Fibroblast of gingiva (primary cell): ENCODE measurements at regions not wholly inside any gene's neighbourhood (a gene's known extent, or its start where the extent isn't known, plus 50 kb on each side); places are given as distances from the start of the nearest gene placed in this dataset.

Experiments used
- DNase-seq: peaks from one replicate; pipeline ENCODE4 v3.0.0-alpha.2; 2011; ENCODE audit warnings: low read depth

DNA sequence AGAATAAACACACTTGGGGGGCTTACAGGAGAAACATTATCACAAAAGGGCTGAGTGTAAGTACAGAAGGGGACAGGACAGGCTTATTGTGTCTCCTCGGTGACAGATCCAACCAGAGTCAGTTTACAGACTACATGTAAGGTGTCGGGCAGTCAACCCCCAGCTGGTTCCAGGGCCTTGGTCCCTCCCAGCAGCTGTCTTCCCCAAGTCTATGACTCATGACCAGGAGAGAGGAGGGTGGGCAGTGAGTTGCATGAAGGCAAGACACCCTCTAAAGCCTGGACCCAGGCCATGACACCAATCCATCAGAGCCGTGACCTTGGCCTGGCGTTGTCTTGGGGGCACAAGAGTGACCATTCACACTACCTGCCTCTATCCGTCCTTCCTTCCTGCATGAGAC lies 276.2 kb upstream of the CCL2 start:
- DNase-seq: no peak

DNA sequence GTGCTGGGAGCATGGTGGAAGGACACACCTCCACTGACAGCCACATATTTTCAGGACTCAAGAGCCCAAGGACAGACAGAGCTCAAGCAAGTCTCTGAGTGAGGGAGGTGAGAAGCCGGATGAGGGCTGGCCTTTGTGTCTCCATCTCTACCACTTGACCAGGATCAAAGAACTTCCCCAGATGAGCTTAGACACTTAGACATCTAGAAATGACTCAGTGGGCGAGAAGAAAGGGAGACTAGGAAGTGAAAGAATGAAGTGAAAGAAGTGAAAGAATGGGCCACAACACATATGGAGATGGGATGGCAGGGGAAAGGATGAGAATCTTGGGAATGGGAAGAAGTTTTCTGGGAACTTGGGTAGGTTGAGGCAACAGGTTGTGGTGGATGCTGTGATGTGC lies 274.9 kb upstream of the CCL2 start:
- DNase-seq: no peak

DNA sequence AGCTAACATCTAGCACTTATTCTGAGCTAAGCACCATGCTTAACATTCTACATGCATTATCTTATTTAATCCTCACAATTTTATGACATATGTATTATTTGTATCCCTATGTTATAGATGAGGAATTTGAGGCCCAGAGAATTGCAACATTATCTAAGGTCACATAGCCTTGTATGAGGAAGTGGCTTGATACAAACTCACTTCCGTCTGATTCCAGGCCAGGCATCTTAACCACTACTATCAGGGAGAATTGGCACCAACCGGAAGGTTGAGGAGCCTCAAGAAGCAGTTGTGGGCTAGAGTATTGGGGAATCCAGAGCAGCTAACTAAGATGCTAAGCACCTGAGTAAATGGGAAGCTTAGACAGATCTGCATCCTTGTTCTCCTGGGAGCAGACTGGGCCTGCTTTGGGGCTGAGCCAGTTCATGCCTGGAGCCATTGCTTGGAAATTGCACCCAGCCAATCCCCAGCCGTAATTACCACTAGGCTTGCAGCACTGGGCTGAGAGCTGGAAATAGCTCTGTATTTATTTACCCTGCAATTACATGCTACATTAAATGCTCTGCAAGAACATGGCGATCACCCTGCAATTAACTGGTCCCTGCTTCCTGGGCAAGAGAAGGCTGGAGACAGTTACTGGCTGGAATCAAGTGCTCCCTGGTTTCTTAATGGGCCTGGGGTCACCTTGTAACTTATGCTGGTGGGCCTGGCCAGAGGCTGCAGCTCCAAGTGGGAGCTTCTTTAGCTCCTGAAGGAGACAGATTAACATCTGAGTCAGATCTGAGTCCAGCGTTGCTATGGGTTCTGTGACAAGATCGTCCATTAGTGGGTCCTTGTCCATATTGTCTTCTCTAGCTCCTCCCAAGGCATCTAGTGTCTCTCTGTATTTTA lies 273.1 kb upstream of the CCL2 start:
- no peak for DNase-seq

DNA sequence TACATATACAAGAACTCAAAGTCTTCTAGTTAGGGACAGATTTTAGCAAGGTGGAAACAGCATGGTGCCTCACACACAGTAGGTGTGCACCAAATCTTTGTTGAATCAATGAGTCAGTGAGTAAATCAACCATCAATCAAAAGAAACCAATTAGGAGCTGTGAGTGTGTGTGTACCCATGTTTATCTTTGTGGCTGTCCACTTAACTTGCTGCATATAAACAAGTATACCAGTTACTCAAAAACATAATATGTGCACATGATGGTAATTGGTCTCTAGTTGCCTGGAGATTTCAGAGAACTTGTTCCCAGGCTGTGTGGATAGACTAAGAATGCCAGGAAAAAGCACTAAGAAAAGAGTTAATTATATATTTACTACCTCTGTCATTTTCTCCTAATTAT lies 272.2 kb upstream of the CCL2 start:
- no peak for DNase-seq

DNA sequence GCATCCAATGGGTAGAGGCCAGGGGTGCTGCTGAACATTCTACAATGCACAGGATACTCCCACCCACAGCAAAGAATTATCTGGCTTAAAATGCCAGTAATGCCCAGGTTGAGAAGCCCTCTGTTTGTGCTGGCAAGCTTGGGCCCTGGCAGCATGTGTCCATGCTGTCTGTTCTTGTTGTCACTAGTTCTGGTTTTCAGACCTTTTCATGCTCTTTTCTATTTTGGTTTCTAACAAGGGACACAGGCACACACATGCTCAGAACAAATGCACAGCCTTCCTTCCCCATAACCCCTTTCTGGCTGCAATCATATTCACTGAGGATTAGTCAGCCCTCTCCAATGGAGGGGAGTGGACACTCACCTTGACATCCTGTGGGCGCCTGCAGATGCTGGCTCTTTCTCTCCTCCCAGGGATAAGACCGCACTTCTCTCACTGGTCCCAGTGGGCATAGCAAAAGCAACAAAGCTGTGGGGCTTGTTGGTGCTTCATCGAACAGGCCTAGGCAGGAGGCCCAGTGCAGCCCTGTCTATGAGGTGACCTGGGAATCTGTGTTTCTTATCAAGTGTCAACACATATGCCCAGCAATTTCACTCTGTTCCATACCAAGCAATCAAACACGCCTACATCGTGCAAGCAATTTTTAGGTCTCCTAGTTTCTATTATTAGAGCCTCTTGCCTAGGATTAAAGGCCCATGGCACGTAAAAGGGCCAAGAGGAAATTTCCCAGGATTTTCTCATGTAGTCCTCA lies 271.1 kb upstream of the CCL2 start:
- no peak for DNase-seq

DNA sequence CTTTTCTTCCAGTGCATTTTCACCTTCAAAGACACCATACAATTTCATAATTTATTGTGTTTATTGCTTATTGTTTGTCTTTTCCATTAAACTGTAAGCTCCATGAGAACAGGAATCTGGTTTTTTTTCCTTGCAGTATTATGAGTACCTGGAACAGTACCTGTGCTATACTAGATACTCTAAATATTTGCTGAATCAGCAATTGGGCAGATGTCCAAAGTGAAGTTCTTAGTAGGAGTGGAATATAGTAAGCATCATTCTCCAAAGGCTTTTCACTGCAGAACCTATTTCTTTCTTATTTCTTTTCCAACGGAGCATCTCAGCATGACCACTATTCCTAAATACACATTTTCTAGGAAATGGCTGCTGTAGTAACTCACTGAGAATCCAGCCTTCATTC lies 269.0 kb upstream of the CCL2 start:
- DNase-seq: no peak

DNA sequence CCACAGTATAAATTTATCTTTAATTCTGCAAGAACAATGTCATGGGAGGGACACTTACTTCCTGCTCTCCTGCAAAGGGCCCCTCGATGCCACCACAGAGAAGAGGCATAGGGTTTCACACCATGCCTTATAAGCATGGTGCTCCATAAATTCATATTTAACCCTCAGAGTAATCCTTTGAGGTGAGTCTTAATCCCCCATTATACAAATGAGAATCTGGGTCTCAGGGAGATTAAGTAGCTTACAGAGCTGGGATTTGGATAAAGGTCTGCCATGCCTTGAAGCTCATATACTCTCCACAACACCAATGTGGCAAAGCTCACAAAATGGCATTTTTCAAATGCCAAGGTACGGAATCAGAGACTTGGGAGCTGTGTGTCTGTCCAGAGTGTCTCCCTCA lies 268.5 kb upstream of the CCL2 start:
- DNase-seq: no peak

DNA sequence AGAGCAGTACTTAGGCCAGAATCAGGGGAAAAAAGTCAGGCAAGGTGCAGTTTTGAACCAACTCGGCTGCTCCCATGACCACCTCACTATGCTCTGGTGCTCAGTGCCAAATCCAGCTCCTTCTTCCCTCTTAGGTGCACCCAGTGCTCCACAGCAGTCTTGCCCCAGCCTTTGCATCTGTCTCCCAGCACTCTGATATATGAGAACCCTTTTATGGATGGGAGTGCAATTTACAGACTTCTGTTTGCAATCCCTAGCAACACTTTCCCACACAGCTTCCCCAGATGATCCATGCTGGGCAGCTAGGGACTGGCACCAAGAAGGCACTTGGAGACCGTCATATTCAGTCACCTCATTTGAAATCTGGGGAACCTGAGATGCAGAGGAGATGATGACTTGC lies 267.9 kb upstream of the CCL2 start:
- no peak for DNase-seq

DNA sequence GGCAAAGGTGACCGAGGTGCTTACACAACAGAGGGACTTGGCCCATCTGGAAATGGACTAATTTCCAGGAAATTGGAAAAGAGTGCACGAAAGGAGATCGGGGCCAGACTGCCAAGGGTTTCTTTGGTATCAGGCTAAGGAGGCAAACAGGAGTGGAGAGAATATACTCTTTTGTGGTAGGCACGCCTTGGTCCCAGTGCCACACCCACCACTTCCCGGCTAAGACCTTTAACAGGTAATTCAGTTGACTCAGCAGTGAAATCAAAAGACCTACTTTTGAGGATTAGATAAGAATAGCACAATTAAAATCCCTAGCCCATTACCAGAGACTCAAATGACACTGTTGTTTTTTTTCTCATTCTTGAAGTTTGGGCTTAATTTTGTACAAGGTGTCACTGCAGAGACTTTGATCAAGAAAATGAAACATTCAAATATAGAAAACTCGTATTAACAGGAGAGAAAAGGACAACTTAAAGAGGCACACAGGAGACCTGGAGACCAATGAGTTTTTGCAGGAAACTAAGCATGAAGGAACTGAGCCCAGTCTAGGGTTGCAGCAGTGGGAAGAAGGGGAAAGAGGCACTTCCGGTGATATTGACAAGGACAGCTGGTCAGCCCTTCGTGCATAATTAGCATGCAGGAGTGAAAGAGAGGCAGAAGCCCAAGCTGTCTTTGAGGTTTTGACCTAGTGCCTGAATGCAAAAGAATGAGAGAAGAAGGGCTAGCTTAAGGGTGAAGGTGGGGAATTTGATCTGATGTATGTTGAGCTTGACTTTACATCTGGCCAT lies 265.5 kb upstream of the CCL2 start:
- no peak for DNase-seq

DNA sequence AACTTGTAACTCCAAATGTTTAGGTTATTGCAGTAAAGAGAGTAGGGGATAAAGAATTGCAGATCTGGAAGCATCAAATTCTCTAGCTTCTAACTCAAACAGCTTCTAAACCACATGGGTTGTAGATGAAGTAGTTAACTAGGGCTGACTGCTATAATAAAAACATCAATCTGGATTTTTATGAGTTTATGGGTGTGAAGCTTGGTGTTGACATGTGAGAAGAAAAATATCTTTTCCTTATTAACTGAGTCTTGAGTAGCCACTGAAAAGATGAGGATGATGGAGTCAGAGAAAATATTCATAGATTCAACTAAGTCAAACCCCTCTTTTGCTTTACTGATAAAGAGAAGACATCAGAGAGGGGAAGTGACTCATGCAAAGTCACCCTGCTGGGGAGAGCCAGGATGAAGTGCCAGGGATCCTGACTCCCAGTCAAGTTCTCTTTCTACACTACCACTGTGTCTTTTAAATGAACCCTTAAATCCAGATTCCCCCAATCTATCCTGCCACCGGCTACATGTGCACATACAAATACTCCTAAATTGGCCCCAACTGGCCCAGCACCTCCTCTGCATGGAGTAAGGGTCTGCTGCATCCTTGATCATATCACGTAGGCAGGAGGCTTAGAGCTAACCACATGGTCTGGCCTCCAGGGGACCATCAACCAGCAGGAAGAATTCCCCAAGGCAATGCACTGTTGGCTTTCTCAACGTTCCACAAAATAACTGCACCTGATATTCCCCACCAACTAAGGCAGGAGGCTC lies 264.0 kb upstream of the CCL2 start:
- no peak for DNase-seq

DNA sequence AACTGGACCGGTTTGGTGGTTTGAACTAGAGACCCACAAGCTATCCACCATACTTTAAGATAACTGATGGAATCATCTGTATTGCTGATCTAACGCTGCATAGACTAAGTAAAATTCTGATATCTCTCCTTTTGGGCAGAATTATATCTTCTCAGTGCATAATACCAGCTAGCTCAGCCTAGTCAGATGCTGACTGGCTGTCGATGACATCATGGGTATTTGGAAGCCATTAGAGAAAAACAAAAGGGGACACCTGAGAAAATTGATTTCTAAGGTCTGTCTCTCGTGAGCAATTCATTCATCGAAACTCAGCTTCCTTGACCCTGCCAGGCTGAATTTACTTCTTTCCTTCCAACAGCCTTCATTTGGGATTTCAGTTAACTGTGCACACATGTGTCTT lies 263.0 kb upstream of the CCL2 start:
- DNase-seq: no peak

DNA sequence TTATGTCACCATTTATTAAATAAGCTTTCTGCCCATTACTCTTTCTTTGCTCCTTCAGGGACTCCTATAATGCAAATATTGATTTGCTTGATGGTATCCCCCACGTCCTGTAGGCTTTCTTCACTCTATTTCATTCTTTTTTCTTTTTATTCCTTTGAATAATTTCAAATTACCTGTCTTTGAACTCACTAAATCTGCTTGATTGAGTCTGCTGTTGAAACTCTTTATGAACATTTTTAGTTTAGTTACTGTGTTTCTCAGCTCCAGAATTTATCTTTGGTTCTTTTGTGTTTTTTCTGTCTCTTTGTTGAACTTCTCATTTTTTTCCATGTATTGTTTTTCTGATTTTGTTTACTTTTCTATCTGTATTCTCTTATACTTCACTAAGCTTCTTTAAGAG lies 254.4 kb upstream of the CCL2 start:
- DNase-seq: no peak

DNA sequence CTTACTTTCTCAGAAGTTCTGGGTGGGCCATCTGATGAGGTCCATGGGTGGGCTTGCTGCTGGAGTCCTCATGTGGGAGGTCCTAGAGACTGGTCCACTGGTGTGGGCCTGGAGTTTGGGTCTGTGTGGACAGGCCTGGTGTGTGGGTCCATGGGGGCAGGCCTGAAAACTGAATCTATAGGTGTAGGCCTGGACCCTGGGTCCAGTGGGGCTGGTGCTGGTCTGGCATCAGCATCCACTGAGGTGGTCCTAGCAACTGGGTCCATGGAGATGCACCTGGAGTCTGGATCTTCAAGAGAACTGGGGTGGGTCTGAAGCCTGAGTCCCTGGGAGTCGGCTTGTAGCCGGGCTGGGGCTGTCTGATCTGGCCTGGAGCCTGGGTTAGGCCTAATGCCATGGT lies 253.8 kb upstream of the CCL2 start:
- no peak for DNase-seq

DNA sequence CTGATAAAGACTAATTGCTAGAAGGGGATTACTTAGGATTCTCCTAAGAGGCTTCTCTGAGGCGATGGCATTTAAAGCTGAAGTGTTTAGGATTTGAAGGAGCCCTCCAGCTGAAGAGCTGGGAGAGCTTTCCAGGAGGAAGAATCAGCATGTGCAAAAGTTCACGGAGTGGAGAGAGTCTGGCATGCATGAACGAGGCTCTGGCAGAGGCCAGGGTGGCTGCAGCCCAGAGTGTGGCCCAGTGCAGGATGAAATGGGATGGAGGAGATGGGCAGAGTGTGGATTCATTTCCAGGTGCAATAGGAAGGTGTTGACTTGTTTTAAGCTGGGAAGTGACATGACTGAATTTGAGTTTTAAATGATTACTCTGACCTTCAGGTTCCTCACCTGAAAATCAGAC lies 249.0 kb upstream of the CCL2 start:
- DNase-seq: no peak

DNA sequence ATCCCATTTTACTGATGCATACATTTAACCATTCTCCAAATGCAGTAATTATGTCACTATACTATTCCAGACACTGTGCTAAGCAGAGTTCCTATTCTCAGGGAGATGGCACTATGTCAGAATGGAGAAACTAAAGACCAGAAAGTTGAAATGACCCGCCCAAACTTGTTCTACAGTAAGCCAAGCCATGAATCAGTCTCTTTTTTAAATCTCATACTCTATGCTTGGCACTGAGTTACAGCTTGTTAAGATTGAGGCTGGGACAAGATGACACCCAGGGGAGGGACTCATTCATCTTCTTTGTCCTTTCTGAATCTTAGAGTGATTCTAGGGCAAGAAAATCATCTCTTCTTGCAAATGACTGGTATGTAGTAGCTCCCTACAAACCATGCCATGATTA lies 247.0 kb upstream of the CCL2 start:
- DNase-seq: no peak

DNA sequence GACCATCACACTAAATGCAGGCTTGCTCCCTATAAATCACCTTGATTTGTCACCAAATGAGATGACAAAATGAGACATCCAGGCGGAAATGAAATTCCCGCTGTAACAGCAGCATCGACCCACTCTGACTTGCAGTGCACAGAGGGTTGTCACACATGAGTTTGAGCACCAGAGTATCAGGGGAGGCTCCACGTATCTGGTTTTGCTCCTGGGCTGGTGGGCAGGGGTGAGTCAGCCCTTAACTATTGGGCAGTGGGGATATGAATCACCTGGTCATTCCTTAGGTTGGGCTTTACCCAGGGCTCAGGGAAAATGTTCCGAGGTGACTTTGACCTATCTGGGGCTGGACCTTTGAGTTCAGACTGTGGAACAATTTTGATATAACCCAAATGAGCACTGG lies 245.2 kb upstream of the CCL2 start:
- DNase-seq: no peak

DNA sequence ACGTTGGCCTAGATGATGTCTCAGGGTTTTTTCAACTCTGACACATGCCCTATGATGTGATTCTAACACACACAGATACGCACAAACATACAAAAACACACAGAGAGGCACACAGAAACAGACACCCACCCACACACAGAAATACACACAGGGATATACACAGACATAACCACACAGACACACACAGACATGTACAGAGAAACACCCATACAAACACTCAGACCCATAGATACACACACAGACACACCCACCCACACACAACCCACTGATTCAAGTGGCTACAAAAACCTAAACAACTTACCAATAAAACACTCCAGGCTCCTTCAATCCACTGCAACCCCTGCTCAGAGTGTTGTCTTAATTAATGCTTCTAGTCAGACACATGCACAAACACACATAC lies 244.6 kb upstream of the CCL2 start:
- DNase-seq: no peak

DNA sequence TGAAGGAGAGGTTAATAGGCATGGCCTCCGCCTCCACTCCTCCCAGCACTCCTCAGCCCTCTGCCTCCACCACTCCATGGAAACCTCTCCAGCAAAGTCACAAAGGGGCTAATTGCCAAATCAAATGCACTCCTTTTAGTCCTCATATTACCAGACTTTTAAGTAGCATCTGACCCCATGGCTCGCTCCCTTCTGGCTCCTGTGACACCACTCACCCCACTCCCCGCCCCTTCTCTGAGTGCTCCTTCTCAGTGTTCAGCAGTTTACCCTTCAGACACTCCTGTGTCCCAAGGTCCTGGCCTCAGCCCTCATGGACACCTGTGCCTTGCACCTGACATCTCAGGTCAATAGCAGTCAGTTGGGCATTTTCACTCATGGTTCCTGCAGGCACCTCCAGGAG lies 243.5 kb upstream of the CCL2 start:
- no peak for DNase-seq

DNA sequence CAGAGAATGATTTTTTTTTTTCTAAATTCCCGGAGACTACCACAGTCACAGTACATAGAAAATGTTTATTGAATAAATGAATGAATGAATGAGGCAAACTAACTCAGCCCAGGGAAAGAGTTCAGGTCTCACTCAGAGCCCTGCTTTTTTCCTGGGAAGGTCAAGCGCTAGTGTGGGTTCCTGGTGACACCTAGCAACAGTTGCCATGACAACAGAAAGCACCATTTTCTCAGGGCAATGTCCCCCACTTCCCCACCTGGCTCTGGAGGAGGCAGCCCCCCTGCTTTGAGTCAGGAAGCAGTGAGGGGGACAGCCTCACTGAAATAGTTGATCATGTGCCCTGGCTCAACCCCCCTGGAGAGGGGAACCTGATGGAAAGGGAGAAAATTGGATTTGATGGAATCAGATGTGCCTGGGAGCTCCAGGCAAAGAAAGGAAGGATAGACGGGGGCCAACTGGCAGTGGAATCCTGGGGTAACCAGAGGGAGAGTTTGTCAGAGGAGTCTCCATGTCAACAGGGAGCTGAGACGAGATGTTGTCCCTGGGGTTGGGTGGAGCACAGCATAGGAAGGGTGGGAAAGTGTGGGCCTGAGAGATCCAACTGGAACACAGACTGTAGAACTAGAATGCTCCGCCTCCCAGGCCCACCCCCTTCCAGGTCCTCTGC lies 242.2 kb upstream of the CCL2 start:
- no peak for DNase-seq

DNA sequence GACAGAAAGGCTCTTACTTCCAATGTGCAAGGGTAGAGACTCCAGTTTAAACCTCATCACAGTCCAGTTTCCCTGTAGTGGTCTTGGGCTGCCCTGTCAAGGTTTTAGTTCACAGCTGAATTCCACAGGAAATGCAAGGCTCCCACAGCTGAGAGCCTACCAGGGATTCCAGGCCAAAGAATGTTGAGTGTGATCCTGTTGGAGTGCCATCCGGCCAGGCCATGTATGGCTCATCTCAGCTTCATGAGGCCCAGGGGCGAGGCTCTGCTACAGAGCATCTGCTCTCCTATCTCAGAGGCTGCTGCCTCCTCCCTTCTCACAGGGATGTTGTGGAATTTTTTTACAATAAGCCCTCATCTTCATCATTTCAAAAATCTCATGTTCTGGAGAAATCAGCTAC lies 239.8 kb upstream of the CCL2 start:
- no peak for DNase-seq

DNA sequence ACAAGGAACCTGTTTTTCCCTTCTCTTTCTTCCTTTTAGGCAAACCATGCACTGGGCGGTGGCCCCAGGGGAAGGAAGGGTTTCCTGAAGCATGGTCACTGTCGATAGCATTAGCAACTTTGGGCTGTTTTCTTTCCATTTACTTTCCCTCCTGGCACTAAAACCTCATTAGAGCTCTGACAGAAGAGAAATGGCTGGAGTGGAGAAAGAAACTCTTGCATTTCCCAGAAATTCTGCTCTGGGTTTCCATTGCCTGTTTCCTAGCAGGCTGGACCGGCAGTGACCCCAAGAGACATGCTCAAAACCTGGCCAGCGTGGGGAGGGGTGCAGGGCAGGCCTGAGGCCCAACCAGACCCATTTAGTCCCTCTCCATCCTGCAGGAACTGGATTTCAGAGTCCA lies 230.7 kb upstream of the CCL2 start:
- DNase-seq: no peak
